ENCODE measurements at regions not wholly inside any gene's neighbourhood (a gene's known extent, or its start where the extent isn't known, plus 50 kb on each side); places are given as distances from the start of the nearest gene placed in this dataset.

GRCh38 chr5:66281294-66281693 lies 137.2 kb downstream of the SREK1 start:
- H2BK120ac ChIP-seq (replicated peaks; ENCODE audit: low read depth, low read length): no peak overlapping the region
- no peak overlapping the region for H3K14ac ChIP-seq (ENCODE audit: insufficient read length)
- no peak overlapping the region for H2BK15ac ChIP-seq (ENCODE audit: low read length)
- no peak overlapping the region for H3K9ac ChIP-seq (replicated peaks in 1 of 4; ENCODE audit: extremely low read depth in 1 of 4, low read depth in 3 of 4, low read length in 3 of 4)
- WGBS, 2 experiments (ENCODE audit: extremely low coverage in 1 of 2, insufficient coverage in 1 of 2, insufficient read length in 1 of 2, insufficient replicate concordance in 2 of 2, low coverage in 1 of 2, low lambda C conversion rate in 2 of 2, missing lambda C conversion rate in 1 of 2): 82% methylated on average over 4 of the region's 4 CpGs; no CpG with 5 or more reads in 1 of the 2 experiments
- no peak overlapping the region for H3K27ac ChIP-seq (ENCODE audit: low read depth, low read length)
- H4K20me1 ChIP-seq (replicated peaks in 1 of 2; ENCODE audit: control insufficient read depth in 1 of 2, insufficient read depth in 2 of 2, low read length in 2 of 2): no peaks in the 10 kb centered on the region
- no peaks in the 10 kb centered on the region for H3K79me1 ChIP-seq (ENCODE audit: low read depth, low read length)
- no peak overlapping the region for H4K91ac ChIP-seq (replicated peaks; ENCODE audit: insufficient read length, low read length)
- no peak overlapping the region for H3K56ac ChIP-seq (replicated peaks; ENCODE audit: insufficient read length, low read depth, low read length)
- H2BK12ac ChIP-seq (ENCODE audit: low read depth, low read length): no peak overlapping the region
- no peak overlapping the region for H2BK5ac ChIP-seq (ENCODE audit: low read depth, low read length)
- H3K4me3 ChIP-seq (ENCODE audit: extremely low read depth in 1 of 4, insufficient read depth in 2 of 4, low read depth in 3 of 4, low read length in 4 of 4): no peak overlapping the region
- no peaks in the 10 kb centered on the region for H3K23me2 ChIP-seq (ENCODE audit: low read depth, low read length)
- no peak overlapping the region for H4K8ac ChIP-seq (ENCODE audit: extremely low read depth, insufficient read depth, low read length)
- no peak for FAIRE-seq
- no peak overlapping the region for H2BK20ac ChIP-seq (ENCODE audit: low read length)
- H3K27me3 ChIP-seq (replicated peaks in 1 of 4; ENCODE audit: control insufficient read depth in 3 of 4, extremely low read depth in 1 of 4, insufficient read depth in 3 of 4, low read length in 3 of 4): no peaks in the 10 kb centered on the region
- no peaks in the 10 kb centered on the region for H3K4me1 ChIP-seq (replicated peaks in 1 of 4; ENCODE audit: control insufficient read depth in 3 of 4, insufficient read depth in 4 of 4, low read length in 3 of 4)
- TF ChIP-seq E2F6 (IDR thresholded peaks at IDR 0.05) (no peak), BACH1 (IDR thresholded peaks at IDR 0.05; ENCODE audit: low read length) (no peak), PHF8 (conservative IDR thresholded peaks at IDR 0.05; ENCODE audit: low read depth, low read length) (no peak), RAD21 (IDR thresholded peaks at IDR 0.05 in 1 of 2, conservative IDR thresholded peaks at IDR 0.05 in 1 of 2; ENCODE audit: low read depth in 2 of 2, low read length in 2 of 2) (no peak)
- no peaks in the 10 kb centered on the region for H3K9me3 ChIP-seq (ENCODE audit: insufficient read depth in 2 of 2, low read depth in 1 of 2, low read length in 1 of 2)
- no peaks in the 10 kb centered on the region for H3K79me2 ChIP-seq (ENCODE audit: control insufficient read depth in 1 of 2, insufficient read depth in 2 of 2, low read length in 2 of 2)
- H2AFZ ChIP-seq (ENCODE audit: low read length): no peak overlapping the region
- no peak overlapping the region for H3K18ac ChIP-seq (ENCODE audit: extremely low read depth, low read length)
- H3K4ac ChIP-seq (replicated peaks; ENCODE audit: insufficient read length, low read depth, low read length): no peak overlapping the region
- H3K4me2 ChIP-seq (ENCODE audit: insufficient read depth in 1 of 2, low read depth in 2 of 2, low read length in 2 of 2): no peak overlapping the region
- H3K23ac ChIP-seq (ENCODE audit: insufficient read length): no peak overlapping the region
- POLR2A ChIA-PET (ENCODE audit: partially characterized antibody): no interaction called here
- CTCF ChIA-PET (ENCODE audit: partially characterized antibody): no interaction called here
- no peak overlapping the region for H4K5ac ChIP-seq (ENCODE audit: insufficient read length, low read depth, low read length)
- H3K36me3 ChIP-seq (ENCODE audit: control insufficient read depth in 2 of 4, insufficient read depth in 4 of 4, low read length in 3 of 4): no peaks in the 10 kb centered on the region
- no peak overlapping the region for H2AK5ac ChIP-seq (ENCODE audit: low read depth, low read length)
- DNase-seq (ENCODE audit: low read depth in 1 of 2, low spot score in 2 of 2): no peak
